CD4-positive, alpha-beta T cell treated with Interleukin-4 for 1 hour (primary cell): ENCODE measurements at regions not wholly inside any gene's neighbourhood (a gene's known extent, or its start where the extent isn't known, plus 50 kb on each side); places are given as distances from the start of the nearest gene placed in this dataset.

ENCODE experiments used
- DNase-seq, 2 donors: peaks; one replicate each; pipeline ENCODE4 v3.0.0-alpha.2; 2020 to 2022

DNA sequence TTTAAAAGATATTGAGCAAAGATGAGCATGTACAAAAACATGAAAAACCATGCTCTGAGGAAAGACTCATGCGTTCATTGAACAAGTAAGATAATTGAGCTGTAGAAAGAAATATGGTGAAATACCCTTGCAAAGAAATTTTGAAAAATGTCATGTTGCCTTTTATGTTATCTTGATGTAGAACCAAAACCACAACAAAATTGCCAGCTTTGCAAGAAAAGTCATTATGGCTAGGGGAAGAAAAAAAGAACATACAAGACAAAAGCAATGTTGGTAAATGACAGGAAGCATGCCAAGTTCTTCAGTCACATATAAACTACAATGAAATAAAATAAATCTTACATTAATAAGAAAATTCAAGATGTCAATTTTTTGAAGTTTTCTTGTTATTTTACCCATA lies 368.0 kb downstream of the IRX1 start:
- no peak for DNase-seq

DNA sequence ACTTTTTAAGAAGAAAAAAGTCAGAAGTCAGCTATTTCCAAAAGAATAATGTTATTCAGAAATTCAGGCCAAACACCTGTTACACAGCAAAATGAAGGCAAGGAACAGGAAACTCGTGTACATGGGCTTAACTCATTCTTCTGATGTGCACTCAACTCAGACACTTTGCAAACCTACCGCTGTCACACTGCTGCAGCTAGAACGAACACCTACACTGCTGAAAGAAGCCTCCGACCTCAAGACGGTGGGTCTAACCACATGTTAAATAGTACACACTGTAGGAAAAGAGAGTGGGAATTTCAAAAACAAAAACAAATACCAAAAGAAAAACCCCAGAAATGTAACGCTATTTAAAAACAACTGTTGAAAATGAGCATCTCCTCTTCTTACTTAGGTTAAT lies 384.5 kb downstream of the IRX1 start:
- no peak for DNase-seq

DNA sequence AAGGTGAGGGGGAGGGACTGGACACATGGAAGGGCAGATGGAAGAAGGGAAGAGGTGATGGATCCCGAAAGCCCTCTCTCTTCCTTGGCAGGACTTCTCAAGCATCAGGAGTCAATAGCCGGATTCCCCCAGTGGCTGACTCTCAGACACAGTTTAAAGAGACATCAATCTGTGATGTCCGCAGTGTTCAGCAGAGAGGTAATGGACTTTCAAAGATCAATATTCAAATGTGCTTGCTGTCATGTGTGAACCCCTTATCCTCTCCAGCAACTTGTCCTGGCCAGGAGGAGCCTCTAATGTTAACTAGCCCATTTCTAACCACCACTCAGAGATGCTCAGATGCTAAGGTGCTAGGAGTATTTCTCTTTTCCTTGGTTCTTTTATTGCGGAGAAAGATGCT lies 392.2 kb downstream of the IRX1 start:
- no peak for DNase-seq

DNA sequence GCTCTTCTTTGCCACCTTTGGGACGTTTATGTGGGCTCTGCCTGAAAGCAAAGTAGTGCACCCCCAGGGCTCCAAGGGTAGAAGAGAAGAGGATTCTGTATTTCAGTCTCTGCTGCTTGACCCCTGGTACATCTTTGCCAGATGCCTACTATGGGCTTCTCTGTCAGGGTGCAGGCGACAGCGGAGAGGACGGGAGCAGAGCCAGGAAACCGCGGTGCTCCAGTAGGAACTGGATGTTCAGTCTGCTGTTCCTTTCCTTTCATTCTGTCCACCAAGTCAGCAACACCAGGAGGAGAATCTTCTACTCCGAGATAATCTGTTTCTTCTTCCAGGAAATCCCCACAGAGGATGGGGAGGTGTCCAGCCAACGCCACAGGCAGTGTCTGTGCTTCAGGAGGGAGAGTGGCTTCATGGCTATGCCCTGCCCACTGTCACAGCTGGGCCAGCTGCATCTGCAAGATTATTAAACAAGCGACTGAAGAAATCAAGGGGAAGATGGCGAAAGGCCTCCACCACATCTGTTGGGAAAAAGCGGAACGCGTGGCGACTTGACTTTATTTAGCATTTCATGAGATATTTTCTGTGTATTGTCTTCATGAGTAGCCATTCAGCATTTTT lies 398.3 kb downstream of the IRX1 start:
- no peak for DNase-seq

DNA sequence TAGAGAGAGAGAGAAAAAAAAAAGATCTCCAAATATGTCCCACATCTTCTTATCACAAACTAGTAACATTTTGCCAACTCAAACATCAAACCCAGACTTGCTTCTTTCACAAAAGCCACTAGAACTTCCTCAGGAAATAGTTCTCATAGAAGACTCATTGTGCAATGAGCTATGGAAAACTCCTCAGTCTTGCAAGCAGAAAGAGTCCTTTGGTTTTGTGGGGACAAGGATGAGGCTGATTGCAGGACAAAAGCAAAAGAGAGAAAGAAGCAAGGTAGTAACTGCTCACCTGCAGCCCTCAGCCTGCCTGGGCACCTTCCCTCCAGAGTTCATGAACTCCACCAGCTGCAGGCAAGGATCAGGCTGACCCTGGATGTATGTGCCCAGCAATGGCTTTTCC lies 399.0 kb downstream of the IRX1 start:
- no peak for DNase-seq

DNA sequence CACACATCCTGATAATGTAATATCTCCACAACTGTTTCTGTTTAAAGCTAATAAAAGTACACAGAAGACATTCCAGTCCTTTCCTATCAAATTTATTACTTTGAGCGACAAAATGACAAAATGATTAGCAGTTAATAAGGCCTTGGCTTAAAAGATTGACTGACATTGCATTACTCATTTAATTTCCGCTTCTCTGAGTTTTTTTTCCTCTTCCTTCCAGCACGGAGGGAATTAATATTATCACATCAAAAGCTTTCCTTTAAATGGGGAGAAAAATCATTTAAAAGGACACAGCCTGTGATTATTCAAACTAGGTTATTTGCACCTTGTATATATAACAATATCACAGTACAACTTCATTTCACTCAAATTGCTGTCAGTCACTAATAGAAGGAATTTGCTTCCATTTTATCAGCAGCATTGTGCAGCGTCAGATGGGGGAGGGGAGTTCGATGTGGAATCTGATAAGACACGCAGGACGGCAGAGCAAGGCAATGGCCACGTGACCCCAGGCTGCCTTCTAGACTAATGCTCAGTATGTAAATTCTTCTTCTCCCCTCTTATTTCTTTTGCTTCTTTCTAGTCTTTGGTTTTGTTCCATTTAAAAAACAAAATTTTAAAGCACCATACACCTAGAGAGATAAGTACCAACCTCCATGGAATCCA lies 400.5 kb downstream of the IRX1 start:
- DNase-seq, result no peak

DNA sequence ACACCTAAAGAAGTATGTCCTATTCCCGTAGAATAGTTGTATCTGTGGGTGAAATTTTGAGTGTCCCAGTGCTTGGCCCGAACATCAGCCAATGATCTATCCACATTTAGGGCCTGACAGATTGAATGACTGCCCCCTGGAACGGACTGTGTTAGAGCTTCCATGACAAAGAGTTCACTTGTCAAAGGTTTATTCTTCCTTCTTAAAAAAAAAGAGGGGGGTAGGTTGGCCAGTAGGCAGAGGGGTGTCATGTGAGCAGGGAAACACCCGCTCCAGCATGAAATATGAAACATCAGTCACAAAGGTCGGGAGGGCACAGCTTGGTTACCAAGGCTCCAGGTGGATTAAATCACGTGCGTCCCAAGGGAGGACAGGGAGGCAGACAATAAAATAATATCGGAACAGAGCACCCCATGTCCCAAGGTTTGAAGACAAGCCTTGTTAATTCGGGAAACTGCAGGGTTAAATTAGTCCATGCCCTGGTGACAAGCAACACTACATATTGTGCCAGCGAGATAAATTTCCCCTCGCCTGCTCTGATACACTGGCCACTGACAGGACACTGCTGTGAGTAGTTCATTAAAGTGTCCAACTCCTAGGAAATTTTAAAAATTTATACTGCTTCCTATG lies 401.2 kb downstream of the IRX1 start:
- DNase-seq, result no peak

DNA sequence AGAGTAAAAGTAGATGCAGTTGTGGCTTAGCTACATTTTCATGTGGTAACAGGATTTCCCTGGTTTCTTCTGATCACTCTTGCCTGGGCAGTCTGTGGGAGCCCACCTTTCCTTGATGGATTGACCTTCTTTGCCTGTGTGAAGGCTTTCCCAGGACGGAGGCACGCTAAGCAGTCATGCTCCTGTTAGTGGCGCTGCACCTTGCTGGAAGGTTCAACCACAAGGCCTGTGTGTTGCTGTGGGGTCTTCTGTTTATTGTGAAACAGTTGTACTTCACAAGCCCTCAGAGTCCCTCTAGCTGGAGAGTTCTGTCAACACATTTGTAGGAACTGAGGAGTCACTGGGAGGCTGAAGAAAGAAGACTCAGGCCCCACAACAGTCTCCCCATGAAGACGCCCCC lies 402.0 kb downstream of the IRX1 start:
- no peak for DNase-seq

DNA sequence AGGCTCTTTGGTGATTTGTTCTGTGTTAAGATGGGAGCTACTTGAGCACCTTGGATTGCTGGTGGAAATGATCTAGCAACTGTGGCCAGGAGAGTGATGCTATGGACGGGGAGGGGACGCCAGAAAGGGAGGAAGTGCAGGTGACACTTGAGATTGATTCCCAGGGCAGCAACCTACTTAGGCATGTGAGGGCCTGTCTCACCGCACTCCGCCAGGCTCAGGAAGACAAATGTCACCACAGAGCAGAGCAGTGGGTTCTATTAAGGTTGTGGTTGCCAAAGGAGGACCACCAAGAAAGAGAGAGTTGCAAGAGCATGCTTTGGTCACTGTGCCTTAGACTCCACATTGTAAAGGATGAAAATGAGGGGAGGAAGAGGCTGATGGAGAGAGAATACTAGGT lies 404.3 kb downstream of the IRX1 start:
- no peak for DNase-seq

DNA sequence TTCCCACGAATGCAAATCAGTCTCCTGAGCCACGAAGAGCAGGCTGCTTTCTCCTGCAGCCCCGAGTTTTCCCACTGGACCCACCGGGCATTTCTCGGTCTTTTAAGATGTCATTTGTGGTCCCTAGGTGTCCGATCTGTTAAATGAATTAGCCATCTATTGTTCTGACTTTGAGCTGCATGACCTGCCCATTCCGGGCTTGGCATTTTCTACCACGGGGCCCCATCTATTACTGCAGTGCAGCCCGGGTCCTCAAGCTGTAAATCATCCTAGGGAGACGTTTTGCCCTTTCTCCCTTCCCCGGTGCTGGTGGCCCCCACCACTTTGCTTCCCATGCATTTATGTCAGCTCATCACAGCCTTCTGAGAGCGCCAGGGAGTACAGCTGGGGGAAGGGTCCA lies 405.4 kb downstream of the IRX1 start:
- DNase-seq, result no peak

DNA sequence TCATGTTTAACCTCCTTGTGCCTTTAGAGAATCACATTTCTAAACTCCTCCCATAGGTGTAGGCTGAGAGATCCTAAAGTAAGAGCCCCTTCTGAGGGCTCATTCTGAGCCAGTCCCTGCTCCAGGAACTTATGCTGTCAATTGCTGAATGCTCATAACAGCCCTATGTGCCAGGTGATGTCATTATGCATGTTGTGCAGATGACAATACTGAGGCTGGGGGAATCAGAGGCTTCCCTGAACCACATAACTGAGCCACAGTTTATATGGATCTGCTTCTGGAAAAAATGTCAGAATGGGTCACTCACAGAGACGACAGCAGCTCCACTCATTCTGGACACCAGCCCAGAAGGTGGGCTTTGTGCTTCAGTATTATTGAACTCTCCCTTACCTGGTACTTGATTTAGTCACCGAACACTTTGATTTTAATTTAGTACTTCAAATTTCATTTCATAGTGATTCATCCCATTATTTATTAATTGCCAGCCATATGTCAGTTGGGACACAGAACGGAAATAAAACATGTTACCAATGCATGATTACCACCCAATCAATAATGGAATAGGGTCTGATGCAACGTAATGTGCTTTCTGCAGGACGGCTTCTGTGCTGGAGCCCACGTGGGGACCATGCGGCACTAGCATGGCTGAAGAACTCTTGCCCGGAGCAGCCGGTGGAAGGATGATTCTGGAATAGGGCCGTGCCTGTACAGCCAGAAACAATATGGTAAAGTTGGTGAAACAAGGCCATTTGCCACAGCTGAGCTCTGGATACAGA lies 406.3 kb downstream of the IRX1 start:
- DNase-seq, result no peak

DNA sequence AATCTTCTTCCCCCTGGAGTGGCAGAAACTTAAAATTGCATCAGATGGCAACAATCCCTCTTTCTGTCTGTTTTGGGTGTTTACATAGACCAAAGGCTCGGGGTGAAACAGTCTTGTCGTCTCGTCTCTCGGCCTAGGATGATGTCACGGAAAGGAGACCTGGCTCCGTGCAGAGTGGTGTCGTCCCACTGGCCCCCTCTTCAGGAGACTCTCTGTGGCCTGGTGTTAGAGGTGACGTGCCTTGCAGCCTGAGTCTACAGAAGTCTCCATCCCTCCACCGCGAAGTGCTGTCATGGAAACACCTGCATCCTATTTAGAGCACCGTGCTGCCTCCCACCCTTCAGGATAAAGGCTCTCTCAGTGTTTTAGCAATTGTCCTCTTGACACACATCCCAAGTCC lies 409.7 kb downstream of the IRX1 start:
- DNase-seq, result no peak

DNA sequence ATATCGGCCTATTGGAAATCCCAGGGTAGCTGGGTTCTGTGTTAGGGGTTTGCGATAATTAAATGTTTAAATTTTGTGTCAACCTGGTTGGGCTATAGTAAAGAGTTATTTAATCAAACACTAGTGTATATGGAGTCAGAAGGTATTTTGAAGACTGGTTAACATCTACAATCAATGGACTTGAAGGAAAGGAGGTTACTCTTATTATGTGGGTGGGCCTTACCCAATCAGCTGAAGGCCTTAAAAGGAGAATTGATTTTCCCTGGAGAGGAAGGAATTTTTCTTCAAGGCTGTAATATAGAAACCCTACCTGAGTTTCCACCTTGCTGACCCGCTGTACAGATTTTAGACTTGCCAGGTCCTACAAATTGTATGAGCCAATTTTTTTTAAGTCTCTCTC lies 411.4 kb downstream of the IRX1 start:
- DNase-seq, result no peak

DNA sequence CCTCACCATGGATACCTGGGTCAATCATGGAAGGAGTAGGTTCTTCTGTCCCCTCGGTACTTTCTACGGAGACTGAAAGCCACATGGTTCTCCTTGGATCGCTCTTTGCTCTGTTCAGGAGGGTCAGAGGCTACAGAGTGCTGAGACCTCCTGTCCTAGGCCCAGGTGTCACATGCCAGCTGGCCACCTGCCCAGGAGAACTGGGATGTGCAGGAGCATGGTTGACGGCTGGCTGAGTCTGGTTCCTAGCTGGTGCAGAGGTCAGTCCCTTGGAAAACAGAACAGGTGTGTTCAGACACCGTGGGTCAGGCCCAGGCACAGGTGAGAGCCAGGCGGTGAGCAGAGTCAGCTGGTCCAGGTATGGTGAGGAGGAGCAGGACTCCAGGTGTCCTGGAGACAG lies 416.3 kb downstream of the IRX1 start:
- DNase-seq, result no peak

DNA sequence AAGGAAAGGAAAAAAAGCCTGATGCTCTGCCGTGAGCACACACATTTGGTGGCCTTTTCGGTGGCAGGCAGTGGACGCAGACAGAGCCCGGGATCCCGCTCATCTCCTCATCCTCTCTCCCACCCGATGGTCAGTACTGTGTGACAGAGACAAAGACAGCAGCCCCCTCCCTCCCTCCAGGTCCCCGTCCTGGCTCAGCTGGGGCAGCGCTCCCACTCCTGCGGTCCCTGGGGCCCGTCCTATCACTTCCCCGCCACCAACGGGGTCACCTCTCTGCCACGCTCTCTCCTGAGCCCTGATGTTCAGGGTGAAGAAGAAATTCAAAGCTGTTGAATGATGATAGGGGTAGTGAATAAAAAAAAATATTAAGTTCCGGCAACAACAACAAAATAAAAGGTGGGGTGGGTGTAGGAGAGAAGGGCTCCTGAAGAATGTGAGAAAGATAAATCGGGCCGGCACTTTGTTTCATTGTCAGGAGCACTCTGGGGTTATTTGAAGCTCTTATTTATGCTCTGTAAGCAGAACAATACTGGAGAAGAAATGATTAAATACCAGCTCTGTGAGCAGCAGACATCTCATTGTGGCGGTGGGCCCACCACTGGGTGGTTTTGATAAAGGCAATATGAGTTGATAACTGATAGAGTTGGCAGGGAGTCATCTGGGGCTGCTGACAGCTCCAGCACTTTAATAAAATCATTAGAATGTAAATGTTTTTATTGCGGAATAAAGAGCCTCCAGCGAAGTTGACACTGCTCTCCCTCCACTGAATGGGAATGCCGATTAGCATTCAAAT lies 417.7 kb downstream of the IRX1 start:
- DNase-seq, result no peak

DNA sequence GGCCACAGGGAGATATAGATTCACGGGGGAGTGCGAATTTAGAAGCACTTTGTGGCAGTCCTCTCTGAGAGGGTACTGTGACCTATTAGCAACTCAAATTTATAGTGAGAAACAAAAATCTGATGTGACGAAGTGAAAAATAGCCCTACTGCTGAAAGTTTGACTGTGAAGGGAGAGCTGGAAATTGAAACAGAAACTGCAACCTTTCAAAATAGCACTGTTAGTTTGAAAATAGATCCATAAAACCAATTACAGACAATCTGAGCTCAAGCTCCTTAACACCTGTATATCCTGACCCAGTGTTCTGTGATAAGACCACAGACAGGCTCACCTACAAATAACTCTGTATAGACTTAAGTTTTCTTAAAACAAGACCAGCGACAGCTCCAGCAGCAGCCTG lies 420.1 kb downstream of the IRX1 start:
- DNase-seq, result no peak

DNA sequence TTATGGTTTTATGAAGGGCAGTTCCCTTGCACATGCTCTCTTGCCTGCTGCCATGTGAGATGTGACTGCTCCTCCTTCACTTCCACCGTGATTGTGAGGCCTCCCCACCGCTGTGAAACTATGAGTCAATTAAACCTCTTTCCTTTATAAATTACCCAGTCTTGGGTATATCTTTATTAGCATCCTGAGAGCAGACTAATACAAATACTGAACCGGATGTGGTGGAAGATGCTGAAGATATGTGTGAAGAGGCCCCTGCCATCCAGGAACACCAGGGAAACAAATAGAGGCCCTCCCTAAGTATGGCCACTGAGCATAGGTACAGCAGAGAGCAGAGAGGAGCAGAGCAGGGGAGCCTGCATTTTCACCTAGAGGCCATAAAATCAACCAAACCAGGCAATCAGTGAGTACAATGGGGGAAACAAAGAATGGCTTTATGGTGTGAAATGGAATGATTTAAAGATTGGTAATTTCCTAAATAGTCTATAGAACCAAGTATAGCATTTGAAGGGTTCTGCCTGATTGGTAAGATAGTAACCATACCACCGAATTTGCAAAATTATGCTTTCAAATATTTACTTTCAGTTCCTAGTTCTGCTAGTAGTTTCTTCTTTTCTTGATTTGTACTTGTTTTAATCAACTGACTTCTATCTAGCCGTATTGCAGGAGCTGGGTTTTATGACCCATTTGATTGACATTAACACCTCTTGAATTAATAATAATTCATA lies 421.6 kb downstream of the IRX1 start:
- no peak for DNase-seq

DNA sequence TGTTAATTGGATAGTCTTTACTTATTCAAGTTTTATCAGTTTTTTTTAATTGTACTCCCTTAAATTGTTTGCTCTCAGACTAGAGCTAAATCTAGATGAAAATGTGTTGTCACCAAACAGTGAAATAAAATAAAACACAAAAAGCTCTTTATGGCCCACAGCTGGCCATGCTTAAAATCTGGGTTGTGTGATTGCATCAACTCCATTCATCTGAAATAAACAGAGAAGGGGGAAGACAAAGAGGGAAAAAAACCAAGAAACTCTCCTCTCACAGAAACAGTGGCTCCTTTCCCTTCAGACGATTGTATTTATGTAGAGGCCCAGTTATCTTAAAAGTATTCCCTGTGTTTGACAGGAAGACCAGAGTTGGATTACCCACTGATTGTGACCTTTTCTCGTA lies 422.4 kb downstream of the IRX1 start:
- no peak for DNase-seq

DNA sequence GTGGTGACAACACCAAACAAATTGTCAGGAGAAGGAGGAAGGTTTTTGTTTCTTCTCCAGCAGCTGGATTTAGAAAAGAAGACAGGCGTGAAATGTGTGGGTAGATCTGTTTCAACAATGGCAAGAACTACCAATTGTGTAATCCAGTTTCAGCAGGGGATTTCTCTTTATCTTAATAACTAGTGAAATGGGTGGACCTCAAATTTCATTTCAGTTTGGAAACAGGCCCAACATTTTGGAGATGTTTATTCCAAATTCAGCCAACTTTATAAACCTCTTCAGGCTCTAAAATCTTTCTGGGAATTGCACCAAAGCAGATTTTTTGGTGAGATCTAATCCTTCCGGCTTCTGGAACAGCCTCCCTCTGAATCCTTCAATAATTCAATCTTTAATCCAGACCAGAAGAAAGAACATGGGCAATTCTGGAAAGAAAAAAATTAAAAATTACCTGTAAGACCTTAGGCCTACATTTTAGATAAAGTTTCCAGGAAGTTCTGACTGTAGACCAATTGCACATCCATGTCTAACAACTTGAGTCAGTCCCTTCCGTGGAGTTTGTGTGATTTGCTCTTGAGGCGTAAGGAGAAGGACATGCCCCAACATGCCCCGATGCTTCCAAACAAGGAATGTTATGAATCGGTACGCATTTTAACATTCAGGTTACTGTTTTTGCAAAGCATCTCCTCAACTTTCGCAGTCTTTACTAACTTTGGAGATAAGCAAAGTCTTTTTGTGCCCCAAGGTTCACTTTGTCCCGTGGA lies 423.6 kb downstream of the IRX1 start:
- no peak for DNase-seq

DNA sequence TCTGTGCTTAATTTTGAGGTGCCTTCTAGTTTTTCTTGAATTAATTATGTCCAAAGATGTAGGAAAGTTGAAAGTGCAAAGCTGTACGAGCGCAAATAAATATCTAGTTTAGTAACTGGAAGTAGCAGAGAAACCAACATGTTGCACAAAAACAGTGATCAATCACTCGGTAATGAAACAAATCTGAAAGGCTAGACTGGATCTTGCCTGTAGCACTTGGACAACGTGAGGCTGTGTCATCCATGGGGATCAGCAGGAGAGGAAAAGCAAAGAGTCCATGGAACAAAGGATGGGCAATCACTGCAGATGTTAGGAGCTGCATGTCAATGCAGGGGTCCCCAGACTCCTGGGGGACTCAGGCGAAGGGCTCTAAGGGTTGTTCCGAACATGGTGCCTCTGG lies 424.2 kb downstream of the IRX1 start:
- no peak for DNase-seq

DNA sequence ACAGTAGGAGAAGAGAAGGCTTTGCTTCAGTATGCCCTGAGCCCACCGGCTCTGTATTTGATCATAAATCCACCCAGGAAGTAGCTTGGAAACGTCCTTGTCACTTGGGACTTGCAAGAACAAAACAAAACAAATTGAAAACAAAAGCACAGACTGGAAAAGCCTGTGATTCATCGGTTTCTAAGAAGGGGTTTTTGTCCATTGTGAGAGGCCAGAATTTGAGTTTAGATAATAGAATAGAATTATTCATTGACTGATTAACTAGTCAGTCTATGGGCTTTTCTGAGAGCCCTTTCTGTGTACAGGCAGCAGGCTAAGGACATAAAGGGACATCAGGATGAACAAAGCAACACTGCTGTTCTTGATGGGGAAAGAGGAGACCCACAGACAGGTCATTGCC lies 424.8 kb downstream of the IRX1 start:
- DNase-seq, result no peak
